GM18868 (cell line): ENCODE measurements at regions not wholly inside any gene's neighbourhood (a gene's known extent, or its start where the extent isn't known, plus 50 kb on each side); places are given as distances from the start of the nearest gene placed in this dataset.
A peak's percentile ranks its signal among the peaks of the same experiment; 100 is the strongest.

ENCODE experiments used
- ATAC-seq: cut with Tn5 transposase; IDR thresholded peaks from one replicate; pipeline ENCODE4 v1.9.1; 2021; ENCODE audit warnings: mild to moderate bottlenecking, moderate library complexity; ENCODE audit not compliant: unreplicated experiment

GRCh38 chr5:174398171-174398570 is 326.2 kb upstream of the MSX2 start:
- no peak for ATAC-seq

- ATAC-seq: no peak
Observed at GRCh38 chr5:174399411-174399810, 325.0 kb upstream of the MSX2 start.

GRCh38 chr5:174400461-174400860 is 323.9 kb upstream of the MSX2 start:
- ATAC-seq: no peak

GRCh38 chr5:174401793-174402192 is 322.6 kb upstream of the MSX2 start:
- no peak for ATAC-seq

- ATAC-seq: no peak
Observed at GRCh38 chr5:174402222-174402812, 322.1 kb upstream of the MSX2 start.

- no peak for ATAC-seq
Observed at GRCh38 chr5:174404848-174405247, 319.5 kb upstream of the MSX2 start.

- no peak for ATAC-seq
Observed at GRCh38 chr5:174409070-174409469, 315.3 kb upstream of the MSX2 start.

- ATAC-seq: no peak
Observed at GRCh38 chr5:174409971-174410370, 314.4 kb upstream of the MSX2 start.

- no peak for ATAC-seq
Observed at GRCh38 chr5:174410716-174411478, 313.5 kb upstream of the MSX2 start.

GRCh38 chr5:174411479-174411819 is 312.9 kb upstream of the MSX2 start:
- ATAC-seq: no peak

GRCh38 chr5:174412374-174412773 is 312.0 kb upstream of the MSX2 start:
- no peak for ATAC-seq

- ATAC-seq: no peak
Observed at GRCh38 chr5:174412941-174413340, 311.4 kb upstream of the MSX2 start.

- ATAC-seq: no peak
Observed at GRCh38 chr5:174413567-174414314, 310.6 kb upstream of the MSX2 start.

- no peak for ATAC-seq
Observed at GRCh38 chr5:174414315-174414710, 310.1 kb upstream of the MSX2 start.

- no peak for ATAC-seq
Observed at GRCh38 chr5:174418809-174419539, 305.4 kb upstream of the MSX2 start.

- ATAC-seq: peak; percentile 80
Observed at GRCh38 chr5:174419540-174420132, 304.7 kb upstream of the MSX2 start.

- ATAC-seq: no peak
Observed at GRCh38 chr5:174420651-174421407, 303.6 kb upstream of the MSX2 start.

- ATAC-seq: no peak
Observed at GRCh38 chr5:174421408-174421805, 303.0 kb upstream of the MSX2 start.

- ATAC-seq: no peak
Observed at GRCh38 chr5:174423558-174423957, 300.8 kb upstream of the MSX2 start.
